ENCODE measurements at regions not wholly inside any gene's neighbourhood (a gene's known extent, or its start where the extent isn't known, plus 50 kb on each side); places are given as distances from the start of the nearest gene placed in this dataset.

DNA sequence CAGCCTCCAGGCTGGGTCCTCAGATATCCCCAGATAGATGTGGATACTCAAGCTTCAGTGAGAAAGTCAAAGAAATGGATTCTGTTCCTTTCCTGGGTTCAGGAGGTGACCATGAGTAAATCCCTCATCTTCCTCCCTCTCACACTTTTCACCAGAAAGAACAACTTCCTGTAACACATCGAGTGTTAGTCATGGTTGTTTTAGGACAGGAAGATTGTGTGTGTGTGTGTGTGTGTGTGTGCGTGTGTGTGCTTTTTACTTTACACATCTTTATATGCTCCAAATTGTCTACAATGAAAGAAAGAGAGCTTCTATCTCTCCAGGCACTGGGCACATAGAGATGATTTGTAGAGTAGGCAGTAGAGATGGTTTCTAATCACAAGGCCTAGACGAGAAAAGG lies 139.9 kb downstream of the TBXT start:
- TF ChIP-seq FOXA1 (IDR thresholded peaks at IDR 0.05) (no peak), ELF4 (IDR thresholded peaks at IDR 0.05) (no peak), BHLHE40 (IDR thresholded peaks at IDR 0.05; ENCODE audit: borderline replicate concordance) (no peak), SUZ12 (IDR thresholded peaks at IDR 0.05) (no peak), ZNF384 (IDR thresholded peaks at IDR 0.05) (no peak), LEF1 (IDR thresholded peaks at IDR 0.05; ENCODE audit: borderline replicate concordance) (no peak), FOXK2 (IDR thresholded peaks at IDR 0.05) (no peak), FOXM1 (IDR thresholded peaks at IDR 0.05; ENCODE audit: borderline replicate concordance) (no peak), SP1 (IDR thresholded peaks at IDR 0.05) (no peak), CTBP1 (IDR thresholded peaks at IDR 0.05; ENCODE audit: borderline replicate concordance) (no peak)
- TF ChIP-seq, protein P1, sequence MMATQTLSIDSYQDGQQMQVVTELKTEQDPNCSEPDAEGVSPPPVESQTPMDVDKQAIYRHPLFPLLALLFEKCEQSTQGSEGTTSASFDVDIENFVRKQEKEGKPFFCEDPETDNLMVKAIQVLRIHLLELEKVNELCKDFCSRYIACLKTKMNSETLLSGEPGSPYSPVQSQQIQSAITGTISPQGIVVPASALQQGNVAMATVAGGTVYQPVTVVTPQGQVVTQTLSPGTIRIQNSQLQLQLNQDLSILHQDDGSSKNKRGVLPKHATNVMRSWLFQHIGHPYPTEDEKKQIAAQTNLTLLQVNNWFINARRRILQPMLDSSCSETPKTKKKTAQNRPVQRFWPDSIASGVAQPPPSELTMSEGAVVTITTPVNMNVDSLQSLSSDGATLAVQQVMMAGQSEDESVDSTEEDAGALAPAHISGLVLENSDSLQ (IDR thresholded peaks at IDR 0.05), result no peak

Measured in HEK293T (cell line).